HG03469 (cell line): ENCODE measurements at regions not wholly inside any gene's neighbourhood (a gene's known extent, or its start where the extent isn't known, plus 50 kb on each side); places are given as distances from the start of the nearest gene placed in this dataset.
"Not testable (repeated sequence)": the region's sequence is repeated elsewhere in the genome, so short reads cannot be mapped to it uniquely, and the experiment has no call there.

Experiments used
- ATAC-seq: cut with Tn5 transposase; IDR thresholded peaks from one replicate; pipeline ENCODE4 v1.9.1; 2021; ENCODE audit warnings: mild to moderate bottlenecking, moderate library complexity, moderate number of reproducible peaks; ENCODE audit not compliant: unreplicated experiment

DNA sequence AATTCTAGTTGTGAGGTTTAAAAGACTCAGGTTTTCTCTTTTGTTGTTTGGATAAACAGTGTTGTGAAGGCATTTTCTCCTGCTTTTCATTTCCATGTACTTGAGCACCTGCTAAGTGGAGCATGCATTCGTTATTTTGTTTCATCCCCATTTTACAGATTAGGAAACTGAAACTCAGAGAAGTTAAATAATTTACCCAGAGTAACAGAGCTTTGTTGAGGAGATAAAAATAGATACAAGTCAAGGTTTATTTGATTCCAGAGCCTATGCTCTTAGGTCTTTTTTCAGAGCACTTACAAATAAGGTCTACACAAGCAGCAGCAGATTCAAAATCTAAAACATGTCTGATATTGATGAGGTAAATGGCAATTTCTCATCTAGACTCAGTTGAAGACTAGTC is 254.7 kb upstream of the PTBP2 start:
- no peak for ATAC-seq

GRCh38 chr1:96469726-96470125 is 251.9 kb upstream of the PTBP2 start:
- ATAC-seq: not testable (repeated sequence)

- no peak for ATAC-seq
These were observed 249.1 kb upstream of the PTBP2 start for GRCh38 chr1:96472471-96472870.

DNA sequence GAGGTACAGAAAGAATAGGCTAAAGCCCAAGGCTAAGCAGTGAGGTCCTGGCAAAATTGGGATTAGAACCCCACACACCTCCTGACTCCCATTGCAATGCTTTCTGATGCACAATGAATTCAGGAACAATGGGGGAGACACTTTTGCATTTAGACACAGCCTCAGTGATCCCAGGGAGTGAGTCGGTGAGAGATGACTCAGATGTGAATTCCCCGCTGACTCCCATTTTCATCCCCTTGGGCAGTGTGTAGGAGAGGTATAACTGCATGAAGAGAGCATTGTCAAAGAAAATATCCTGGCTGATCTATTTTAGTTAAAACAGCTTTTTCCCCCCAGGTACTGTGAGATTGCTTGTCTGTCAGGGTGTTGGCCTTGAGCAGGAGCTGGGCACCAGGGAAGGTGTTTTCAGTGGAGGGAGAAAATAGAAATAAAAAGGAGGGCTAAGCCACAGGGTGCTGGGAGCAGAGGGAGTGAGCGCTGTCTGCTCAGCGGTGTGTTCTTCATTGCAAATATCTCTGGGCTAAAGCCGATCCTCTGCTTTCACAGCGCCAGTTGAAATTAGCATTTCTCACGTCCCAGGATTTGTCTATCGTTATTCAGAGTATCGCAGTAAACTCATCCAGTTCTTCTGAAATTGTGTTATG is 247.7 kb upstream of the PTBP2 start:
- ATAC-seq: no peak

DNA sequence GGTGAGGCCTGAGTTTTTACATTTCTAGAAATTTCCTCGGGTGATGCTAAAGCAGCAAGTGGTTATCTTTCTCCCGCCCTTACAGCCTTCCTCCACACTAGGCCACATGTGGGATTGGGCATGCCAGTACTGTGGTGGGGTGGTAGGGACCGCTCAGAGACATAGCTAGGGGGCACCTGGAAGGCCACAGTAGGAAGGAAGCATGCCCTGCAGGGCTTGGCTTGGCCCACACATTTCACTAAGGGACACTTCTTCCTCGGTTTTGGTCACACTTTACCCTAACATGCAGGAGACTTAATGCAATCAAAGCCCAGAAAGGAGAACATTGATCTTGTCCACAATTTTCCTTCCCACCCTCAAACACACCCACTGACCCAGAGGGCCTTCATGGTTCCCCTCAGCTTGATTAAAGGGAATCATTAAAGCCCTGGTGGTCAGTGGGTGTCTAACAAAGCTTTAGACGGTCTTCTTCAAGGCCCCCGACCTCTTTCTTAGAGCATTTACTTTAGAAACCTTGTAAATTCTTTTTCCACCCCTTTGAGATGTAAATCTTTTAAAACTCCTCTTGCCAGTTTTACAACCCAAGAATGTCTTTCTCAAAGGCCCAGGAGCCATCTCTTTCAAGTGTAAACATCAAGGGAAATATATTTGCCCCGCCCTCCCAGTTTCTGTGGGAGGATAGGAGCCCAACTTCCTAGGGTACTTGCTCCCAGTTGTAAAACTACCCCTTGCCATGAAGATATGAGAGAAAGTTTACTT is 246.4 kb upstream of the PTBP2 start:
- no peak for ATAC-seq

GRCh38 chr1:96475903-96476302 is 245.7 kb upstream of the PTBP2 start:
- ATAC-seq: no peak

DNA sequence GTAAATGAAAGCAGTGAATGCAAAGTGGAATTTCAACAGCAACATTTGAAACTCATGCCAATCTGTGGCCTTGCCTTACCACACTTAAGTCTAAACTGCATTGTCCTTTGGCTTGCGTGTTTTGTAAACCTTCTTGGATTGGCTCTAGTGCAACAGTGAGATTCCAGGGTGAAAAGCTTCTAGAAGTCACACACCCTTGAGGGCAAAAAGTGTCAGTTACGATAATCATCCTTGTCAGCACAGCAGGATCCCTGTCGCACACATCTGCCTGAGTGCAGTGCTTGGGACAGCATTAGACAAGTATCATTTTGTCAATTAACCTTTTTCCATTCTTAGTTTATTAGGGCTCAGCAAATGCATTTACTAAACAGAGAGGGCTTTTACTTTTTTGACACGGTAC is 243.4 kb upstream of the PTBP2 start:
- ATAC-seq: no peak

DNA sequence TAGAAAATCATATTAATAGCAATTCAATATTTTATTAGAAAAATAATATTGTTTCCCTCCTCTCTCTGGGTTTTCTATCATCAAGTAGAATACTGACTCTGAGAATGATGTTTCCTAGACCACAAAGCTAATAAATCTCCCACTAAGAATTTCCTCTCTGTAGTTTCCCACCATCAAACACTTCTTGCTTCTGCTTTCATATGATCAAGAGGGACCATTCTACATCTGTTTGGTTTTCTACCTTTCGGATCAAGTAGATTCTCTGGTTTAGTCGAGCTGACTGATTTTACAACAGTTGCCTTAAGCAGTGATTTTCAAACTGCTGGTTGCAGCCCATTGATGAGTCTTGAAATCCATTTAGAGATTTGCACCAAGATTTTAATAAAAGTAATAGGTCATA is 240.2 kb upstream of the PTBP2 start:
- ATAC-seq: no peak

DNA sequence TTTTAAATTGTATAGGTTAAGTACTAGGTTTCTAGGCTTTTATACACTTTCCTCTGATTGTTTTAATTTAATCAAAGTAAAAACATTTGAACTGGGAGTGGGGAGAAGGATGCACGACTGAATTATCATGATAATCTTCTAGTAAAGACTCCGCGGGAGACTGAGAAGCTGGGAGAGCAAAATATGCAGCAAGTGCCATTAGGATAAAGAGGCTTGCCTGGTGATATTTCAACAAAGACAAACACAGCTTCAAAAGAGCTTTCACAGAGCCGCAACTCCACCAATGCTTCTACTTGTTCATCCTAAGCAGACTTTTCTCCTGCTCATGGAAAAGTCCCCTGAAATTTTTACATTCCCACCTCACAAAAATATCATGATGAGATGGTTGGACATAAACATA is 239.0 kb upstream of the PTBP2 start:
- no peak for ATAC-seq

DNA sequence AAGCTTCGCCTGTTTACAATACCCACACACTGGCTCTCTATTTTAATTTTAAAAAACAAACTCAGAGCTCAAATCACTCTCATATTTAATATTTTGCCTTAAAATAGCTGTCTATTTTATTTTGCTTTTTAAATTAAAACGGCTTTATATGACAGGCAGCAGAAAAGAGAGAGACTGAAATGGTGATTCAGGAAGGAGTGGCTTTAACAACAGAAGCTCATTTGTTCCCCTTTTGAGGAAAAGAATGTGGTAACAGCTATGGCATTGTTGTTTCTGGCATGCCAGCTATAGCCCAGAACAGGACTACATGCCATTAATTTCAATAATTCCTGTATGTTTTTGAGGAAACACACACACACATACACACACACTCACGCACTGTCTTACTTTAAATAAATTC is 234.2 kb upstream of the PTBP2 start:
- no peak for ATAC-seq

GRCh38 chr1:96487971-96488370 is 233.6 kb upstream of the PTBP2 start:
- no peak for ATAC-seq

DNA sequence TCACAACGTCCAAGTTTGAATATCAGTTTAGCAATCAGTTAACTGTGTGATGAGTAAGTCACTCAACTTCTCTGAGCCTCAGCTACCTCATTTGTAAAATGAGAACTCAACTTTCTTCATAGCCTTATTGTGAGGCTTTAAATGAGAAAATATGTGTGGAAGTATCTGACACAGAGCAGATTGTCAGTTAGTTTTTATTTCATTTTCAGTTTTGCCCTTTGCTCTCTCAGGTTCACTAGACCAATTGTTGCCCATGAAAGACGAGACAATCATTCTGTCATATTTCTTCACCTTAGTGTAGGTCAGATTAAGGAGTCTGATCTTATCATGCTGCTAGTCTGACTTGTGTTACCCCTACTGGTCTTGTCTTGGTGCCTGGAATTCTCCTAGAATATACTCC is 232.8 kb upstream of the PTBP2 start:
- peak; percentile 44 for ATAC-seq

- ATAC-seq: no peak
These were observed 229.3 kb upstream of the PTBP2 start for GRCh38 chr1:96492236-96492635.

DNA sequence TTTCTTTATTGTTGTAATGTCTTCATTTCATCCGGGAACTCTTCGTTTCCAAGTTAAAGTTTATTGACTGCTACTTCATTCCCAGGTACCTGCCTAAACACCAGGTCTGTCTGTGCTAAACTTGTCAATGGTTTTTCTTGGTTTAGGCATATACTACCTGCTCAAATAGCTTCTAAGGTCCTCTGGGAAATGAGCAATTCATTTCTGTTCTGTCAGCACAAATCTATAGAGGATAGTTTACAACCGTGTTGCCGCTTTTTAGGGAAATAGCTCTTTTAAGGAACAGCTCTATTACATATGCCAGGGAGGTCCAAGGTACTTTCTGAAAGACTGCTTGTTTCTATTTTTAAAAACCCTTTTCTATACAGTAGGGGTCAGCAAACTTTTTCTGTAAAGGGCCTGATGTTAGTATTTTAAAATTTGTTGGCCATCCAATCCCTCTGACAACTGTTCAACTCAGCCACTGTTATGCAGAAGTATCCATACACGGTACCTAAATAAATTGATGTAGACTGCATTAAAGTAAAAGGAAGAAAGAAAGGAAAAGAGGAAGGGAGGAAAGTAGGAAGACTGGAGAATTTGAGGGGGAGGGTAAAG is 222.7 kb upstream of the PTBP2 start:
- ATAC-seq: no peak

- ATAC-seq: no peak
These were observed 213.4 kb upstream of the PTBP2 start for GRCh38 chr1:96508233-96508632.

DNA sequence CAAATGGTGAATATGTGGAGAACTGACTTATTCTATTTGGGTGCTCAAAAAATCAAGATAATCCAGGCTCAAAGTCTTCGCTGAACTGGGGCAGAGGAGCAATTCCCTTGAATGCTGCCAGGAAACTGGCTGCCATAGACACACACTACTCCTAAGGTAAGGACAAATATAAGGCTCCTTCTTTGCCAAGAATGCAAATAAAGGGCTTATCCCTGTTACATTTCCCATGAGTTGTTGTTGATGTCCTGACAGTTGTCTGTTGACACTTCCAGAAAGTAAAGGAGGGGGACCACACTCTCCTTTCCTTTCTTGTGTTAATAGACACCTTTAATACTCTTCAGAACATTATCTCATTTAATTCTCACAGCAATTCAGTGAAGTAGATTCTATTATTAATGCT is 212.2 kb upstream of the PTBP2 start:
- ATAC-seq: no peak

DNA sequence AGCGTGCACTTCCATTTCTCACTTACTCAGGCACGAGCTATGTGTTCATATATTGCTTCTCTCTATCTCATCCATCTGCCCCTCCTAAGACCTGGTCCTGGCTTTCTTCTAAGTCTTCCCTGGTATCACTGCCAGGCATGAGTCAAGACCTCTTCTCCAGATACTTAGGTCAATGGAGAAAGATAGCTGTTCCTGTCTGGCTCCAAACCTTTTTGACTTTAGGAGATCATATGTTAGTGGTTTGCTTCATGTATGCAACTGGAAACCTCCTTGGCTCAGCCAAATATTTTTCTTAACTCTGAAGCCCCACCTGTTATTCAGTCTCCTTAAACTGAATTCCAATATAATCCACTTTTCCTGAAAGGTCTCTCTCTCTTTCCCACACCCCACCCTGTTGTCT is 211.6 kb upstream of the PTBP2 start:
- no peak for ATAC-seq

GRCh38 chr1:96510391-96510790 is 211.2 kb upstream of the PTBP2 start:
- no peak for ATAC-seq

GRCh38 chr1:96510911-96511310 is 210.7 kb upstream of the PTBP2 start:
- no peak for ATAC-seq

DNA sequence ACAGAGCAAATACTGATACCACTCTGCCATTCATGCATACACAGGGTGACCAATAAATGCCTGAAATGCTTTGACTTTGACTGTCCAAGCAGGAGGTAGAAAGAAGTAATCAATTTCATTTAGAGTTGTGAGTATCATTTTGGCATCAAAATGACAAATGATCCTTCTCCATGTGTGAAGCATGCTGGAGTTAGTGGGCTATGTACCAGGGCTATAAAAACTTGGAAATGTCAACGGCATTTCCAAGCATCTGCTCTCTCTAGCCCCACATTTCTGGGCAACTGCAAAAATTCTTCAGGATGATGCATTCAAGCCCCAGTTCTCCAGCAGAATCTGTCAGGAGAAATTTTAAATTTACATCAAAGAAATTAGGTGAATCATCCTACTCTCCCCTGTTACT is 208.4 kb upstream of the PTBP2 start:
- no peak for ATAC-seq

DNA sequence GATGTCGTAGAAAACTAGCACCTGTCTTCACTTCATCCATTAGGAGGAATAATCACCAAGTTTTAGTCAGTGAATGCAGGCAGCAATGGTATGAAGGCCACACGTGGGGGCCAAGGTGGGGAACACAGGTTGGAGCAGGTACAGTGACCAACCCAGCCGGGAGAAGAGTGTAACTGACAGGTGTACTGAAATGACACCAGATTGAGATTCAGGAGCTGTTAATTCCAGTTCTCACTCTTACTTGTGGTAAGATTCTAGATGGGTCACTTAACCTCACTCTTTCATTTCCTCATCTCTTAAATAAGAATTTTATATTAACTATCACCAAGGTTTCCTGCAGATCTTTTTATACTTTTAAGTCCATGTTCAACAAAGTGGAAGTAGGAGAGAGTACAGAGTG is 206.2 kb upstream of the PTBP2 start:
- peak; percentile 90 for ATAC-seq

- ATAC-seq: no peak
These were observed 205.7 kb upstream of the PTBP2 start for GRCh38 chr1:96515925-96516324.
